Gastroesophageal sphincter (tissue), 4 donors: ENCODE measurements at regions not wholly inside any gene's neighbourhood (a gene's known extent, or its start where the extent isn't known, plus 50 kb on each side); places are given as distances from the start of the nearest gene placed in this dataset.

Experiments
- ATAC-seq: fragments of 150-250 bp; one replicate; pipeline ENCODE4 v1.9.1; 2016; ENCODE audit warnings: mild to moderate bottlenecking, moderate library complexity
- H3K27ac ChIP-seq, 4 donors: fragments of 200-600 bp; sonication (generic) in 3 of 4; 1 replicate in 3 of 4; 2 replicates in 1 of 4; pipeline ENCODE4 v1.5.1; 2016 to 2019
- H3K27me3 ChIP-seq: fragments of 200-600 bp; sonication (generic); one replicate; pipeline ENCODE4 v1.5.1; 2019
- H3K36me3 ChIP-seq, 2 donors: fragments of 200-600 bp; sonication (generic); one replicate each; pipeline ENCODE4 v1.5.1; 2019; ENCODE audit warnings: control low read depth in 1 of 2
- H3K4me1 ChIP-seq, 3 donors: fragments of 200-600 bp; sonication (generic); 1 replicate in 2 of 3; 2 replicates in 1 of 3; pipeline ENCODE4 v1.5.1; 2016 to 2019; ENCODE audit warnings: control low read depth in 2 of 3
- H3K4me3 ChIP-seq, 2 donors: fragments of 200-600 bp; sonication (generic); one replicate each; pipeline ENCODE4 v1.5.1; 2019; ENCODE audit warnings: mild to moderate bottlenecking in 1 of 2, moderate library complexity in 1 of 2
- H3K9me3 ChIP-seq, 3 donors: fragments of 200-600 bp; sonication (generic); one replicate each; pipeline ENCODE4 v1.5.1; 2017 to 2019; ENCODE audit warnings: control low read depth in 2 of 3
- EP300 ChIP-seq: sonication (generic); formaldehyde crosslinking; IDR thresholded peaks from one replicate; pipeline ENCODE4 v1.6.1; 2017; ENCODE audit warnings: antibody characterized with exemption, mild to moderate bottlenecking
- POLR2A ChIP-seq, 2 donors: fragments of 450-650 bp; IDR thresholded peaks; one replicate each; pipeline ENCODE4 v1.6.1; 2017; ENCODE audit warnings: antibody characterized with exemption in 2 of 2, mild to moderate bottlenecking in 2 of 2, moderate library complexity in 1 of 2
- POLR2AphosphoS5 ChIP-seq: sonication (generic); formaldehyde crosslinking; IDR thresholded peaks from one replicate; pipeline ENCODE4 v1.6.1; 2017; ENCODE audit warnings: antibody characterized with exemption
- WGBS, 2 donors: methylation state at CpG; one replicate each; pipeline ENCODE4 v1.1.5; 2018; ENCODE audit warnings: low coverage in 1 of 2; 5-methylcytosine and 5-hydroxymethylcytosine counted together
- TF ChIP-seq, protein P1 (sequence below), 4 experiments: fragments of 200-600 bp in 2 of 4; fragments of 450-650 bp in 2 of 4; sonication (generic) in 1 of 4; IDR thresholded peaks; one replicate each; pipeline ENCODE4 v1.5.1; 2017 to 2019; ENCODE audit warnings: antibody characterized with exemption in 4 of 4, mild to moderate bottlenecking in 2 of 4, moderate library complexity in 2 of 4

DNA sequence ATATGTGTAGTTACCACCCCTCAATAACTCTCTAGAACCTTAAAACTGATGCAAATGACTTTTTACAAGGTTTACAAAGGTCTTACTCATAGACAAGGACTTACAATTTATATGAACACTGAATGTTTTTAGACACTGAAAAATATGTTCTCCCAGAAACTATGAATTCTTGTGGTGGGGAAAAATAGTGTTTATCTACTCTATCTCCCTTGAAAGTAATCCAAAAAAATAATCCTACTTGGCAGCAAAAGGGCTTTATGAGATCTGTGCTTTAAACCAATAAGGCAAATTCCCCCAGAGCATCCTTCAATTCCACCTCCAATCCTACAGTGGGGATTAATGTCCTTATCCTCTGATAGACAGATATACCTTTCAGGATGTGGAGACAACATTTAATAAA lies 1984.1 kb upstream of the RAG2 start:
- Histone ChIP-seq H3K9me3 (peaks cover 0 to 11% (median 0%) of the 10 kb centered on the region in 3 donors), H3K4me1 (no peaks in the 10 kb centered on the region), H3K36me3 (no peaks in the 10 kb centered on the region), H3K27me3 (no peaks in the 10 kb centered on the region), H3K27ac (no peak overlapping the region), H3K4me3 (no peak overlapping the region)
- ATAC-seq, result no peak
- TF ChIP-seq EP300 (no peak), POLR2AphosphoS5 (no peak), POLR2A (IDR thresholded peaks at IDR 0.05) (no peak)
- TF ChIP-seq, protein P1, sequence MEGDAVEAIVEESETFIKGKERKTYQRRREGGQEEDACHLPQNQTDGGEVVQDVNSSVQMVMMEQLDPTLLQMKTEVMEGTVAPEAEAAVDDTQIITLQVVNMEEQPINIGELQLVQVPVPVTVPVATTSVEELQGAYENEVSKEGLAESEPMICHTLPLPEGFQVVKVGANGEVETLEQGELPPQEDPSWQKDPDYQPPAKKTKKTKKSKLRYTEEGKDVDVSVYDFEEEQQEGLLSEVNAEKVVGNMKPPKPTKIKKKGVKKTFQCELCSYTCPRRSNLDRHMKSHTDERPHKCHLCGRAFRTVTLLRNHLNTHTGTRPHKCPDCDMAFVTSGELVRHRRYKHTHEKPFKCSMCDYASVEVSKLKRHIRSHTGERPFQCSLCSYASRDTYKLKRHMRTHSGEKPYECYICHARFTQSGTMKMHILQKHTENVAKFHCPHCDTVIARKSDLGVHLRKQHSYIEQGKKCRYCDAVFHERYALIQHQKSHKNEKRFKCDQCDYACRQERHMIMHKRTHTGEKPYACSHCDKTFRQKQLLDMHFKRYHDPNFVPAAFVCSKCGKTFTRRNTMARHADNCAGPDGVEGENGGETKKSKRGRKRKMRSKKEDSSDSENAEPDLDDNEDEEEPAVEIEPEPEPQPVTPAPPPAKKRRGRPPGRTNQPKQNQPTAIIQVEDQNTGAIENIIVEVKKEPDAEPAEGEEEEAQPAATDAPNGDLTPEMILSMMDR (IDR thresholded peaks at IDR 0.05), result no peak

DNA sequence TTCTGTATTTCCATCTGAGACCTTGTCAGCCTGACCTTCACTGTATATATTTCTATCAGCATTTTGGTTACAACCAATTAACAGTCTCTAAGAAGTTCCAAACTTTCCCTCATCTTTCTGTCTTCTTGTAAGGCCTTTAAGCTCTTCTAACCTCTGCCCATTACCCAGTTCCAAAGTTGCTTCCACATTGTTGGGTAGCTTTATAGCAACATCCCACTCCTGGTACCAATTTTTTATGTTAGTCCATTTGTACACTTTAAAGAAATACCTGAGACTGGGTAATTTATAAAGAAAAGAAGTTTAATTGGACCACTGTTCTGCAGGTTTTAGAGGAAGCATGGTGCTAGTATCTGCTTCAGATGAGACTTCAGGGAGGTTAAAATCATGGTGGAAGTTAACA lies 1979.7 kb upstream of the RAG2 start:
- H3K27ac ChIP-seq, result no peak overlapping the region
- no peak for ATAC-seq
- no peaks in the 10 kb centered on the region for H3K27me3 ChIP-seq
- peaks cover 0 to 22% (median 0%) of the 10 kb centered on the region in 3 donors for H3K9me3 ChIP-seq
- no peak for TF ChIP-seq POLR2AphosphoS5
- TF ChIP-seq, protein P1 (IDR thresholded peaks at IDR 0.05), result no peak
- TF ChIP-seq EP300, result no peak
- TF ChIP-seq POLR2A (IDR thresholded peaks at IDR 0.05), result no peak
- H3K36me3 ChIP-seq, result no peaks in the 10 kb centered on the region
- no peak overlapping the region for H3K4me3 ChIP-seq
- no peaks in the 10 kb centered on the region for H3K4me1 ChIP-seq

DNA sequence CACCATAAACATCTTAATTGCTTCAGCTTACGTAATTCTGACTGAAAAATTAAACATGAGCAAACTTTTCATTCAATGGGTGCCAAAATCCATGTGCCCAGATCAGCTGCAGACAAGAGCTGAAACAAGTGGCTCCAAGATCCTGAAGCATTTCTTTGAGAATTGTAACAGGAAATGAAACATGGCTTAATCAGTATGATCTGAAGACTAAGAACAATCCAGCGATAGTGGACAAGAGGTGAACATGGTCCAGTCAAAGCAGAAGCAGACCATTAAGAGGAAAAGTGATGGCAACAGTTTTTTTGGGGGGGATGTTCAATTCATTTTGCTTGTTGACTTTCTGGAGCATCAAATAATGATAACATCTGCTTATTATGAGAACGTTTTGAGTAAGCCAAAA lies 1964.5 kb upstream of the RAG2 start:
- no peak overlapping the region for H3K27ac ChIP-seq
- no peaks in the 10 kb centered on the region for H3K9me3 ChIP-seq
- no peak for TF ChIP-seq EP300
- TF ChIP-seq POLR2A (IDR thresholded peaks at IDR 0.05), result no peak
- TF ChIP-seq, protein P1 (IDR thresholded peaks at IDR 0.05), result no peak
- TF ChIP-seq POLR2AphosphoS5, result no peak
- no peaks in the 10 kb centered on the region for H3K36me3 ChIP-seq
- 32 to 54% methylated on average over 3 of the region's 3 CpGs for WGBS, 2 donors
- no peaks in the 10 kb centered on the region for H3K4me1 ChIP-seq
- H3K27me3 ChIP-seq, result no peaks in the 10 kb centered on the region
- ATAC-seq, result no peak
- H3K4me3 ChIP-seq, result no peak overlapping the region

DNA sequence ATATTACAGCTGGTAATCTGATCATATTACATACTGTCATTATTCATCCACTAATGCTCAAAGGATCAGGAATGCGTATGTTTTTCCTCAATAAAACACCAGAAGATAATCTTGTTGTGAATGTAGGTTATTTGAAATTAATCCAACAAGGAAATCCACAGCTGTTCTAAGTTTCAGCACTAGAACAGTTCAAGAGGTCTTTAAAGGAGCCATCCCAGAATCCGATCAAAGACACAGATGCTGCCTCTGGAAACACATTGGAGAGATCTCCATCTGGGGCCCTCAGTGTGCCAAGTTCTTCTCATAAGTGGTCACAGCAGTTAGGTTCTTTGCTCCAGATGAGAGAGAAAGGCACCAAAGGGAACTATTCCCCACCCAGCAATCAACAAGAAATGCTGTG lies 1955.1 kb upstream of the RAG2 start:
- no peaks in the 10 kb centered on the region for H3K9me3 ChIP-seq
- WGBS, 2 donors, result 29 to 54% methylated on average over 1 of the region's 2 CpGs
- no peak for ATAC-seq
- no peak overlapping the region for H3K4me3 ChIP-seq
- H3K27me3 ChIP-seq, result no peaks in the 10 kb centered on the region
- H3K36me3 ChIP-seq, result no peaks in the 10 kb centered on the region
- TF ChIP-seq POLR2A (IDR thresholded peaks at IDR 0.05), result no peak
- TF ChIP-seq EP300, result no peak
- TF ChIP-seq POLR2AphosphoS5, result no peak
- TF ChIP-seq, protein P1 (IDR thresholded peaks at IDR 0.05), result no peak
- H3K27ac ChIP-seq, result no peak overlapping the region
- H3K4me1 ChIP-seq, result no peaks in the 10 kb centered on the region

DNA sequence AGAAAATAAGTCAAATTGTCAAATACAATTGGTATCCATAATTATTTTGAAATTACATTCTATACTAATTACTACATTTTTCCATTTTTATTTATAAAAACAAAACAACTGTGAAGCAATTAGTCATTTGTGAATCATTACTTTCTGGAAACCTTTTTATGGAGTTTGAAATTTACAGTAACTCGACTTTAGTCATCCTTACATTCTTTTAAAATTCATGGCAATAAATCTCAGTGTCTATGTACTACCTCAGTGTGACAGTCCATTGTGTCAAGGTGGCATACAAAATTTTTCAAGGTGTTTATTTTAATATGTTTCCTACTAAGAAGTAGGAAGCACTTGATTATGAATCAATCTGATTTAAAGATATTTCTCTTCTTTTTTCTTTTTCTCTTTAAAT lies 1949.4 kb upstream of the RAG2 start:
- no peaks in the 10 kb centered on the region for H3K36me3 ChIP-seq
- WGBS, 2 donors, result 44 to 50% methylated on average over 1 of the region's 1 CpG
- H3K27ac ChIP-seq, result no peak overlapping the region
- H3K4me3 ChIP-seq, result no peak overlapping the region
- ATAC-seq, result no peak
- H3K27me3 ChIP-seq, result no peaks in the 10 kb centered on the region
- no peak for TF ChIP-seq EP300
- no peak for TF ChIP-seq POLR2A (IDR thresholded peaks at IDR 0.05)
- no peaks in the 10 kb centered on the region for H3K4me1 ChIP-seq
- no peaks in the 10 kb centered on the region for H3K9me3 ChIP-seq

DNA sequence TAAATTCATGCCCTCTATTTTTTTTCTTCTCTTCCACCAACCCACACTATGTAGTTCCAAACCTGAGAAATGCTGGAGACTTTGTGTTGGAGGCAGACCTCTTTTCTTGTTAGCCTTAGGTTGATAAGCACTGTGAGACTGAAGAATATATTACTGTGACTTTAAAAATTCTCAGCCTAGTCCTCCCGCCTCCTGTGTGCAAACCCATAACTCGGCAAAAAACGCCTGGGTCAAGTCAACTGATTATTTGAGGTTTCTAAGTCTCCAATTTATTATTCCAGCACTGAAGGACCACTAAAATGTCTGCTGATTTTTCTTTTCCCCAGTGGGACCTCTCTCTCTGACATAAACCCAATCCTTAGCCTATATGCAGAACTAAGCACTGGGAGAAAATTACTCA lies 1946.0 kb upstream of the RAG2 start:
- Histone ChIP-seq H3K27me3 (no peaks in the 10 kb centered on the region), H3K9me3 (no peaks in the 10 kb centered on the region), H3K27ac (no peak overlapping the region), H3K4me1 (no peaks in the 10 kb centered on the region), H3K36me3 (no peaks in the 10 kb centered on the region), H3K4me3 (no peak overlapping the region)
- WGBS, 2 donors, result 27 to 38% methylated on average over 2 to 3 of the region's 3 CpGs
- ATAC-seq, result no peak
- TF ChIP-seq POLR2A (IDR thresholded peaks at IDR 0.05), result no peak
- no peak for TF ChIP-seq EP300
- TF ChIP-seq, protein P1 (IDR thresholded peaks at IDR 0.05), result no peak
- no peak for TF ChIP-seq POLR2AphosphoS5
